K562 (cell line): ENCODE measurements at regions not wholly inside any gene's neighbourhood (a gene's known extent, or its start where the extent isn't known, plus 50 kb on each side); places are given as distances from the start of the nearest gene placed in this dataset.

Experiments used
- CHD2 ChIP-seq: IDR thresholded peaks from 2 replicates; pipeline ENCODE4 v1.6.1; 2011; ENCODE audit warnings: low read depth, low read length
- COPS2 ChIP-seq: fragments of 450-650 bp; conservative IDR thresholded peaks from 2 replicates; pipeline ENCODE4 v1.6.1; 2016; ENCODE audit warnings: mild to moderate bottlenecking, moderate library complexity
- EZH2 ChIP-seq: IDR thresholded peaks from 2 replicates; pipeline ENCODE4 v1.6.1; 2012; ENCODE audit warnings: low read depth, mild to moderate bottlenecking, inconsistent platforms, low read length, borderline replicate concordance
- MAFK ChIP-seq: IDR thresholded peaks from 2 replicates; pipeline ENCODE4 v1.6.1; 2011; ENCODE audit warnings: low read length, improper control_type of control experiment
- PTBP1 ChIP-seq: fragments of 200-400 bp; formaldehyde crosslinking; IDR thresholded peaks from 2 replicates; pipeline ENCODE4 v1.6.1; 2017; ENCODE audit warnings: low read depth, low read length
- RBFOX2 ChIP-seq: fragments of 200-400 bp; formaldehyde crosslinking; IDR thresholded peaks from 2 replicates; pipeline ENCODE4 v1.6.1; 2017; ENCODE audit warnings: low read depth, mild to moderate bottlenecking, low read length, moderate library complexity
- SMARCA5 ChIP-seq: fragments of 450-650 bp; IDR thresholded peaks from 2 replicates; pipeline ENCODE4 v1.6.1; 2016
- SMARCC2 ChIP-seq: fragments of 450-650 bp; IDR thresholded peaks from 2 replicates; pipeline ENCODE4 v1.6.1; 2017; ENCODE audit warnings: antibody characterized with exemption, moderate library complexity, mild to moderate bottlenecking, low read depth
- TAF1 ChIP-seq: IDR thresholded peaks from 2 replicates; pipeline ENCODE4 v1.6.1; 2011; ENCODE audit warnings: mild to moderate bottlenecking, low read length, moderate library complexity; ENCODE audit not compliant: insufficient read depth, control insufficient read depth, severe bottlenecking; ENCODE audit errors: extremely low read depth
- TEAD4 ChIP-seq, 2 experiments: sonication (generic) in 1 of 2; formaldehyde crosslinking in 1 of 2; IDR thresholded peaks; 2 replicates each; pipeline versions ENCODE4 v1.6.1 to v1.8.0; 2012 to 2022; ENCODE audit warnings: borderline replicate concordance in 1 of 2, inconsistent platforms in 1 of 2, low read length in 1 of 2, mild to moderate bottlenecking in 1 of 2, missing genetic modification reagents in 1 of 2
- ZBTB2 ChIP-seq: fragments of 450-650 bp; IDR thresholded peaks from 2 replicates; pipeline ENCODE4 v1.6.1; 2016; ENCODE audit warnings: antibody characterized with exemption
- ZNF274 ChIP-seq: IDR thresholded peaks from 2 replicates; pipeline ENCODE4 v1.6.1; 2011; ENCODE audit warnings: low read depth, mild to moderate bottlenecking, low read length, moderate library complexity, borderline replicate concordance
- TF ChIP-seq, protein P1 (sequence below), 3 experiments: IDR thresholded peaks in 2 of 3; conservative IDR thresholded peaks in 1 of 3; 2 replicates each; pipeline ENCODE4 v1.5.1; 2011 to 2012; ENCODE audit warnings: low read length in 3 of 3, mild to moderate bottlenecking in 3 of 3, control low read depth in 2 of 3, improper control_type of control experiment in 1 of 3, inconsistent platforms in 1 of 3, low read depth in 1 of 3, mixed read lengths in 1 of 3, moderate library complexity in 1 of 3; ENCODE audit not compliant: insufficient read depth in 2 of 3
- TF ChIP-seq, protein P2 (sequence below): fragments of 450-650 bp; formaldehyde crosslinking; IDR thresholded peaks from 2 replicates; pipeline ENCODE4 v1.4.0; 2022; ENCODE audit warnings: missing genetic modification characterization

DNA sequence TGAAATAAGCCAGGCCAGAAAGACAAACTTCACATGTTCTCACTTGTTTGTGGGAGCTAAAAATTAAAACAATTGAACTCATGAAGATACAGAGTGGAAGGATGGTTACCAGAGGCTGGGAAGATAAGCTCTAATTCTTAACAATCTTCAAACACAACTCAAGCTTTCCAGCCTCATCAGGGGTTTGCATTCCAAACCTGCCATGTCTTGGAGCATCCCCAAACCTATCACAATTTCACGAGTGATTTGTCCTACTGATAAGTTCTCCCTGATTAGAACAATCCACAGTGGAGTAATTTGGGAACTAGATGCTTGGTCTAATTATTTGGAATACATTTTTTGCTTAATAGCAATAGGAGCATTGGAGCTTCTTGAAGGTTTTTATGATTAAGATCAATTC, 418.5 kb upstream of the PKN2 start:
- TF ChIP-seq PTBP1 (no peak), ZNF274 (no peak), MAFK (no peak), EZH2 (no peak), CHD2 (no peak), SMARCC2 (no peak), TAF1 (no peak), COPS2 (no peak), RBFOX2 (no peak), TEAD4 (IDR thresholded peaks at IDR 0.05; ENCODE audit: low read length) (no peak), TEAD4 (CRISPR knock-in tag; IDR thresholded peaks at IDR 0.05; ENCODE audit: borderline replicate concordance) (no peak), SMARCA5 (no peak), ZBTB2 (no peak)
- TF ChIP-seq, protein P1, sequence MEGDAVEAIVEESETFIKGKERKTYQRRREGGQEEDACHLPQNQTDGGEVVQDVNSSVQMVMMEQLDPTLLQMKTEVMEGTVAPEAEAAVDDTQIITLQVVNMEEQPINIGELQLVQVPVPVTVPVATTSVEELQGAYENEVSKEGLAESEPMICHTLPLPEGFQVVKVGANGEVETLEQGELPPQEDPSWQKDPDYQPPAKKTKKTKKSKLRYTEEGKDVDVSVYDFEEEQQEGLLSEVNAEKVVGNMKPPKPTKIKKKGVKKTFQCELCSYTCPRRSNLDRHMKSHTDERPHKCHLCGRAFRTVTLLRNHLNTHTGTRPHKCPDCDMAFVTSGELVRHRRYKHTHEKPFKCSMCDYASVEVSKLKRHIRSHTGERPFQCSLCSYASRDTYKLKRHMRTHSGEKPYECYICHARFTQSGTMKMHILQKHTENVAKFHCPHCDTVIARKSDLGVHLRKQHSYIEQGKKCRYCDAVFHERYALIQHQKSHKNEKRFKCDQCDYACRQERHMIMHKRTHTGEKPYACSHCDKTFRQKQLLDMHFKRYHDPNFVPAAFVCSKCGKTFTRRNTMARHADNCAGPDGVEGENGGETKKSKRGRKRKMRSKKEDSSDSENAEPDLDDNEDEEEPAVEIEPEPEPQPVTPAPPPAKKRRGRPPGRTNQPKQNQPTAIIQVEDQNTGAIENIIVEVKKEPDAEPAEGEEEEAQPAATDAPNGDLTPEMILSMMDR (IDR thresholded peaks at IDR 0.05 in 2 of 3, conservative IDR thresholded peaks at IDR 0.05 in 1 of 3; ENCODE audit: insufficient read depth in 2 of 3, low read depth in 1 of 3, low read length in 3 of 3) = no peak
- TF ChIP-seq, protein P2, sequence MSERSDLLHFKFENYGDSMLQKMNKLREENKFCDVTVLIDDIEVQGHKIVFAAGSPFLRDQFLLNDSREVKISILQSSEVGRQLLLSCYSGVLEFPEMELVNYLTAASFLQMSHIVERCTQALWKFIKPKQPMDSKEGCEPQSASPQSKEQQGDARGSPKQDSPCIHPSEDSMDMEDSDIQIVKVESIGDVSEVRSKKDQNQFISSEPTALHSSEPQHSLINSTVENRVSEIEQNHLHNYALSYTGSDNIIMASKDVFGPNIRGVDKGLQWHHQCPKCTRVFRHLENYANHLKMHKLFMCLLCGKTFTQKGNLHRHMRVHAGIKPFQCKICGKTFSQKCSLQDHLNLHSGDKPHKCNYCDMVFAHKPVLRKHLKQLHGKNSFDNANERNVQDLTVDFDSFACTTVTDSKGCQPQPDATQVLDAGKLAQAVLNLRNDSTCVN = no peak
